ENCODE measurements at regions not wholly inside any gene's neighbourhood (a gene's known extent, or its start where the extent isn't known, plus 50 kb on each side); places are given as distances from the start of the nearest gene placed in this dataset.

GRCh38 chr3:22016197-22016596, 265.2 kb upstream of the ZNF385D start:
- TF ChIP-seq POLR2A (IDR thresholded peaks at IDR 0.05; ENCODE audit: low read depth, low read length), result no peak
- no peak for TF ChIP-seq CTCF (IDR thresholded peaks at IDR 0.05; ENCODE audit: extremely low read depth in 1 of 2, insufficient read depth in 1 of 2, low read depth in 1 of 2, low read length in 2 of 2)
- TF ChIP-seq POLR2AphosphoS5 (IDR thresholded peaks at IDR 0.05; ENCODE audit: insufficient read depth, low read depth, low read length), result no peak

Data from endothelial cell of umbilical vein (primary cell).